Neuron (in vitro differentiated cells): ENCODE measurements at regions not wholly inside any gene's neighbourhood (a gene's known extent, or its start where the extent isn't known, plus 50 kb on each side); places are given as distances from the start of the nearest gene placed in this dataset.

ENCODE experiments used
- H2AFZ ChIP-seq: one replicate; pipeline ENCODE4 v1.6.1; 2013; ENCODE audit warnings: low read depth, mild to moderate bottlenecking, inconsistent platforms, low read length, moderate library complexity
- H3K27me3 ChIP-seq: one replicate; pipeline ENCODE4 v1.6.1; 2013; ENCODE audit warnings: low read length; ENCODE audit not compliant: insufficient read depth
- H3K36me3 ChIP-seq: one replicate; pipeline ENCODE4 v1.6.1; 2013; ENCODE audit warnings: low read length; ENCODE audit not compliant: insufficient read depth
- H3K4me1 ChIP-seq: one replicate; pipeline ENCODE4 v1.6.1; 2013; ENCODE audit warnings: low read length; ENCODE audit not compliant: insufficient read depth
- H3K4me3 ChIP-seq: 2 replicates; pipeline ENCODE4 v1.5.1; 2013; ENCODE audit warnings: mild to moderate bottlenecking, low read length, moderate library complexity
- H3K9me3 ChIP-seq: one replicate; pipeline ENCODE4 v1.6.1; 2013; ENCODE audit warnings: low read length

DNA sequence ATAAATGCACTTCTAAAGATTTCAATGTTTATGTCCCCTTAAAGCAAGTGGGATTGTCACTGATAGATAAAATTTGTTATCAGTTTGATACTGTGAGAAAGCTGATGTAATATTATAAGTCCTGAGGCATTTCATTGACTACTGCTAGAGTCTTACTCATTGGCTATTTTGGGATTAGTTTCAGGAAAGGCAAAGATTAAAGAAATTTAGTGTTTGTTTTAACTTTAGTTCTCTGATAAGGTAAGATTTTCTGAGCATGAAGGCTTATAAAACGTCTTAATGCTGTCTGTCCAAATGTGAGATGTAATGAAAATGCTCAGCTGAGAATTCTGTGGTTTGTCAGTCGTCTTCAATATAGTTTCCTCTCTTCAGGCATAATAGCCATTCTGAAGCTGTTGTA, 886.4 kb upstream of the CDH2 start:
- no peak overlapping the region for H3K4me3 ChIP-seq
- no peaks in the 10 kb centered on the region for H3K36me3 ChIP-seq
- no peaks in the 10 kb centered on the region for H3K9me3 ChIP-seq
- peak overlapping the region; percentile 36 for H2AFZ ChIP-seq
- peaks cover 2% of the 10 kb centered on the region for H3K4me1 ChIP-seq
- no peaks in the 10 kb centered on the region for H3K27me3 ChIP-seq

- H3K9me3 ChIP-seq, result no peaks in the 10 kb centered on the region
- H3K4me1 ChIP-seq, result peaks cover 2% of the 10 kb centered on the region
- no peaks in the 10 kb centered on the region for H3K27me3 ChIP-seq
- no peaks in the 10 kb centered on the region for H3K36me3 ChIP-seq
- no peak overlapping the region for H3K4me3 ChIP-seq
- peak overlapping the region; percentile 36 for H2AFZ ChIP-seq
These were observed 886.0 kb upstream of the CDH2 start for GRCh38 chr18:29062921-29063320.

GRCh38 chr18:29060349-29060748, 883.4 kb upstream of the CDH2 start:
- Histone ChIP-seq H3K36me3 (no peaks in the 10 kb centered on the region), H3K4me1 (peaks cover 2% of the 10 kb centered on the region), H3K27me3 (no peaks in the 10 kb centered on the region), H2AFZ (no peak overlapping the region), H3K9me3 (no peaks in the 10 kb centered on the region), H3K4me3 (no peak overlapping the region)

- H3K4me1 ChIP-seq, result peaks cover under 1% of the 10 kb centered on the region
- no peaks in the 10 kb centered on the region for H3K27me3 ChIP-seq
- H2AFZ ChIP-seq, result no peak overlapping the region
- peaks cover 1% of the 10 kb centered on the region for H3K9me3 ChIP-seq
- H3K4me3 ChIP-seq, result no peak overlapping the region
- H3K36me3 ChIP-seq, result no peaks in the 10 kb centered on the region
These were observed 880.8 kb upstream of the CDH2 start for GRCh38 chr18:29057703-29058102.

DNA sequence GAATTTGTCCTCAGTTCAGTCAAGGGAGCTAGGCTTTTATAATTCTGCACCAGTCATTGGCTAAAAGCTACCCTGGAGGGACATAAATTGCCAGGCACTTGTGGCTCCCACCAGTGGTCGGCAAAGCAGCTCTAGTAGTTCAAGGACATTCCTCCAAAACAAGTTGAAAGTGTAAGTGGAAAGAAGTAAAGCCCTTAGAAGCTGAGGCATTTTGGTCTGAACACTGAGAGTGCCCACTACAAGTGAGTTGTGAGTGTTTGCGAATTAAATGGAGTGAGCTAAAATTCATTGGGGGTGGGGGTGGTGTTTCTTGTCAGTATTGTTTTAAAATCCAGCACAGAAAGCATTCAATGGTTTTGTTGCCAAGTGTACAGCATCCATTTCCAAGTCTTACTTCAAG, 879.9 kb upstream of the CDH2 start:
- Histone ChIP-seq H3K36me3 (no peaks in the 10 kb centered on the region), H2AFZ (no peak overlapping the region), H3K4me3 (no peak overlapping the region), H3K27me3 (no peaks in the 10 kb centered on the region), H3K9me3 (peaks cover 1% of the 10 kb centered on the region), H3K4me1 (no peaks in the 10 kb centered on the region)

- Histone ChIP-seq H3K27me3 (no peaks in the 10 kb centered on the region), H3K4me1 (no peaks in the 10 kb centered on the region)
These were observed 865.0 kb upstream of the CDH2 start for GRCh38 chr18:29041976-29042375.

DNA sequence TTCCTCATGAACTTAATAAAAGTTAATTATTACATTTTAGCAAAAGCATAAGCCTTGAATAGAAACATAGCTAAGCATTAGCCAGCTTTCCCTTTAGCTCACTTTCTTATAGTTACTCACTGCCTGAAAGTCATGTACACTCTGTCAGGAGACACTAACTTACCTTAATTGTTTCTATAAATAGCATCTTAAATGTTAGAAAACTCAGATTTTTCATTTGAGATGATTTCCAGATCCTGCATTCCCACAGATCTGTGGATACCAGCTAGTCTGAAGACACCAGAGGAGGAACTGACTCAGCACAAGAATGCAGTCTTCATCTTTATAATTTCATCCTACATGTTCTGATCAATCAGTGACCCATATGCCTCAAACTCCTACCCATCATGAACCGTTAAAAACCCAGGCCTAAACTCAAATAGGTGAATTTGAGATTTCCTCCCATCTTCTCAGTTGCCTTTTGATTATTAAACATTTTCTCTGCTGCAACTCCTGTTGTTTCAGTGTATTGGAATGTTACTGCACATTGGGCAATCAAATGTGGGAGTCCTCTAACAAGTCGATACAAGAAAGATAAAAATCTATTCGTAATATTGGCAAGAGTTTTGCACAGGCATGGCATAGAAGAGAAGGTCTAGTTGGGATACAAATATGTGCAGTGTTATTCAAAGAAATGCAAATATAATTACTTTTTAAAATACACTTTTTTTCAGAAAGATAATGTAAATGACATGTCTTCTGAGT, 857.4 kb upstream of the CDH2 start:
- H3K27me3 ChIP-seq, result no peaks in the 10 kb centered on the region
- H3K4me1 ChIP-seq, result peaks cover 2% of the 10 kb centered on the region
- H2AFZ ChIP-seq, result no peak overlapping the region
- no peak overlapping the region for H3K4me3 ChIP-seq
- H3K36me3 ChIP-seq, result no peaks in the 10 kb centered on the region
- no peaks in the 10 kb centered on the region for H3K9me3 ChIP-seq

More at GRCh38 chr18:29041976-29042375, 865.0 kb upstream of the CDH2 start:
- H2AFZ ChIP-seq, result no peak overlapping the region
- H3K4me3 ChIP-seq, result no peak overlapping the region
- no peaks in the 10 kb centered on the region for H3K9me3 ChIP-seq
- no peaks in the 10 kb centered on the region for H3K36me3 ChIP-seq

DNA sequence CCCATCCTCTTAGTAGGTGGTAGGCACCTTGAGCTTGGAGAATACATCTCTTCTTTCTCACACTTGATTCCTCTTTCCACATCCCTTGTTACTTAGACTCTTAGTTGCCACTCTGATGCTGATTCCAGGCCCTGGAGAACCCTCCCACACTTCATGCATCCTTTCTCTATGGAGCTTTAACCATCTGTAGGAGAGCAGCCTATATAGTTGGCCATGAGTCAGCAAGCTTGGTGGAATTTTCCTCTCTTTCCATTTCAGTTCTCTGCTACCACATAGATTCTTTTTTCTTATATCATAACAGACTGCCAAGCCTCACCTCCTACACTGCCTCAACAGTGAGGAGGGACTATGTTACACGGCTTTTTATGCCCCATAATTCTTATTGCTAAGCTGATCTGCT, 851.6 kb upstream of the CDH2 start:
- H3K9me3 ChIP-seq, result no peaks in the 10 kb centered on the region
- H3K36me3 ChIP-seq, result no peaks in the 10 kb centered on the region
- no peak overlapping the region for H3K4me3 ChIP-seq
- peaks cover 2% of the 10 kb centered on the region for H3K4me1 ChIP-seq
- H2AFZ ChIP-seq, result no peak overlapping the region
- no peaks in the 10 kb centered on the region for H3K27me3 ChIP-seq

DNA sequence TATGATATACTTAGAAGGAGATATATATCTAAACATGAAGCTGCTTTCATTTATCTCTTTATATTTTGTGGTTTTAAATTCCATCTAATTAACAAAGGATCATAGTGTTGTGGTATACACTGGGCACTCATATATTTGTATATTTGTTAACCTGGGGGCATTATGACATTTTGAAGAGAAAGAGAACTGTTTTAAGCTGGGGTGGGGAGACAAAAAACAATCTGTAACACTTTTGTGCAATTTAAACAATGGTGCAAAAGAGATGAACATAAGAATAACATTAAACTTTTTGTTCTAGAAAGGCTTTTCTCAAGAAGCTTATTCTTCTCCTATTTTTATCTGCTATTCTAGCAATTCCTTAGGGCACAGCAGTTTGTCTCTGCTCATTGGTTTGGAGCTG, 842.0 kb upstream of the CDH2 start:
- Histone ChIP-seq H3K9me3 (no peaks in the 10 kb centered on the region), H2AFZ (no peak overlapping the region), H3K4me1 (no peaks in the 10 kb centered on the region), H3K27me3 (no peaks in the 10 kb centered on the region), H3K36me3 (no peaks in the 10 kb centered on the region), H3K4me3 (no peak overlapping the region)

- peaks cover 33% of the 10 kb centered on the region for H3K4me1 ChIP-seq
- H3K9me3 ChIP-seq, result no peaks in the 10 kb centered on the region
- H3K4me3 ChIP-seq, result no peak overlapping the region
- H3K27me3 ChIP-seq, result no peaks in the 10 kb centered on the region
- no peaks in the 10 kb centered on the region for H3K36me3 ChIP-seq
- H2AFZ ChIP-seq, result no peak overlapping the region
These were observed 836.0 kb upstream of the CDH2 start for GRCh38 chr18:29012883-29013465.

DNA sequence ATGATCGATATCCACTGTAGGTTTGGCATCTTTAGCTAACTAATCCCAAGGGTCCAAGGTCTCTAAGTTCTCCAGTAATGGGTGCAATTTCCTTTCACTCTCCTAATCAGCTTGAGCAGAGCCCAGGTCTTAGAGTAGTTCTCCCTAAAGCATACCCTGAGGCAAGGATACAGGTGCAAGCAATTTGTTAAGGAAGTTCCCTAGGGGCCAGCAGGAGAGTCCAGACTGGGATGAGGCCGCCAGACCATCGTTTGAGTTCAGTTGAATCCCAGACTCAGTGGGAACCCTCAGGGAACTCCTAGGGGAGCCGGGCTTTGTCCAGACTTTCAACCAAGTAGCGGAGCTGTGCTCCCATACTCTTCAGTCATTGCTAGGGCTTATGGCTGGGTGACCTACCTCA, 835.4 kb upstream of the CDH2 start:
- no peaks in the 10 kb centered on the region for H3K36me3 ChIP-seq

DNA sequence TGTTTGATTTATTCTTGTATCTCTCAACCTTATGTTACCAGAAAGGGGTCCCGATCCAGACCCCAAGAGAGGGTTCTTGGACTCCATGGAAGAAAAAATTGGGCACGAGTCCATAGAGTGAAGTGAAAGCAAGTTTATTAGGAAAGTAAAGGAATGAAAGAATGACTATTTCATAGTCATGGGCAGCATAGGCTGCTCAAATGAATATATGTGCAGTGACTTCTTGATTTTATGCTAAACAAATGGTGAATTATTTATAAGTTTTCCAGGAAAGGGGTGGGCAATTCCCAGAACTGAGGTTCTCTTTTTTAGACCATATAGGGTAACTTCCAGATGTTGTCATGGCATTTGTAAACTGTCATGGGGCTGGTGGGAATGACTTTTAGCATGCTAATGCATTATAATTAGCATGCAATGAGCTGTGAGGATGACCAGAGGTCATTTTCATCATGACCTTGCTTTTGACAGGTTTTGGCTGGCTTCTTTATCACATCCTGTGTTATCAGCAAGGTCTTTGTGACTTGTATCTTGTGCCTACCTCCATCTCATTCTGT, 832.4 kb upstream of the CDH2 start:
- H3K4me3 ChIP-seq, result no peak overlapping the region
- H3K27me3 ChIP-seq, result no peaks in the 10 kb centered on the region
- H3K4me1 ChIP-seq, result peaks cover 49% of the 10 kb centered on the region
- H3K36me3 ChIP-seq, result no peaks in the 10 kb centered on the region
- H2AFZ ChIP-seq, result no peak overlapping the region
- no peaks in the 10 kb centered on the region for H3K9me3 ChIP-seq

More for the DNA sequence above, 835.4 kb upstream of the CDH2 start:
- no peaks in the 10 kb centered on the region for H3K27me3 ChIP-seq
- no peak overlapping the region for H2AFZ ChIP-seq
- peaks cover 36% of the 10 kb centered on the region for H3K4me1 ChIP-seq
- H3K9me3 ChIP-seq, result no peaks in the 10 kb centered on the region
- H3K4me3 ChIP-seq, result no peak overlapping the region

GRCh38 chr18:29008809-29009208, 831.9 kb upstream of the CDH2 start:
- H2AFZ ChIP-seq, result no peak overlapping the region

More at GRCh38 chr18:29008809-29009208, 831.9 kb upstream of the CDH2 start:
- Histone ChIP-seq H3K27me3 (no peaks in the 10 kb centered on the region), H3K4me1 (peaks cover 51% of the 10 kb centered on the region), H3K9me3 (no peaks in the 10 kb centered on the region), H3K36me3 (no peaks in the 10 kb centered on the region), H3K4me3 (no peak overlapping the region)
